ENCODE measurements at regions not wholly inside any gene's neighbourhood (a gene's known extent, or its start where the extent isn't known, plus 50 kb on each side); places are given as distances from the start of the nearest gene placed in this dataset.

DNA sequence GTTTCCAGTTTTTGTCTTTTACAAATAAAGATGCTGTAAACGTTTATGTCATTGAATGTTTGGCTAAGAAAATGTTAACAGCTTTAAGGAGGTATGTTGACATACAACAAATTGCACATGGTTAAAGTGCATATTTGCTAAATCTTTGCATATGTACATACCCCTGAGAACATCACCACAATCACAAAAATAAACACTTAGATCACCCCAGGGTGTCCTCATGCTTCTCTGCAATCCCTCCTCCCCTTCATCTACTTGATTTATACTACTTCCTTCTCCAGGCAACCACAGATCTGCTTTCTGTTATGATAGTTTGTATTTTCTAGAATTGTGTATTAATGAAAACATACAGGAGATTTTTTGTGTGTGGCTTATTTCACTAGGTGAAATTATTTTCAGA is 209.5 kb downstream of the GLRX3 start:
- DNase-seq (ENCODE audit: low read depth, low spot score) (no peak), FAIRE-seq (no peak)
- Histone ChIP-seq H3K36me3 (ENCODE audit: control insufficient read depth in 2 of 2, extremely low read depth in 1 of 2, insufficient read depth in 2 of 2, low read length in 2 of 2) (no peaks in the 10 kb centered on the region), H3K27ac (ENCODE audit: control insufficient read depth, insufficient read depth, low read length) (no peak overlapping the region), H3K9me1 (ENCODE audit: control insufficient read depth, extremely low read depth, insufficient read depth, low read length) (no peaks in the 10 kb centered on the region), H3K27me3 (ENCODE audit: control insufficient read depth, extremely low read depth, insufficient read depth, low read length) (no peaks in the 10 kb centered on the region), H3K4me3 (ENCODE audit: control insufficient read depth in 2 of 3, extremely low read depth in 1 of 3, insufficient read depth in 2 of 3, low read depth in 1 of 3, low read length in 3 of 3) (no peak overlapping the region), H3K9me3 (ENCODE audit: control insufficient read depth, low read depth, low read length) (peaks cover 4% of the 10 kb centered on the region), H3K4me1 (ENCODE audit: control insufficient read depth, extremely low read depth, insufficient read depth, low read length) (no peaks in the 10 kb centered on the region), H3K4me2 (ENCODE audit: control insufficient read depth, extremely low read depth, insufficient read depth, low read depth, low read length) (no peak overlapping the region), H4K20me1 (ENCODE audit: control insufficient read depth, extremely low read depth, insufficient read depth, low read length) (no peaks in the 10 kb centered on the region), H2AFZ (ENCODE audit: control insufficient read depth, low read length) (no peak overlapping the region), H3K9ac (ENCODE audit: control insufficient read depth, extremely low read depth, insufficient read depth, low read length) (no peak overlapping the region), H3K79me2 (ENCODE audit: control insufficient read depth, insufficient read depth, low read length) (no peaks in the 10 kb centered on the region)
- dilution Hi-C loops (cut with MboI; ENCODE audit: extremely low pct_ligation_motif_present, low sequenced_read_pairs): no loop called here
- TF ChIP-seq EZH2 (IDR thresholded peaks at IDR 0.05; ENCODE audit: low read length) (no peak), CTCF (optimal IDR thresholded peaks at IDR 0.05 in 1 of 3, IDR thresholded peaks at IDR 0.05 in 1 of 3, conservative IDR thresholded peaks at IDR 0.05 in 1 of 3; ENCODE audit: extremely low read depth in 1 of 3, insufficient read depth in 2 of 3, low read length in 3 of 3) (no peak)

DNA sequence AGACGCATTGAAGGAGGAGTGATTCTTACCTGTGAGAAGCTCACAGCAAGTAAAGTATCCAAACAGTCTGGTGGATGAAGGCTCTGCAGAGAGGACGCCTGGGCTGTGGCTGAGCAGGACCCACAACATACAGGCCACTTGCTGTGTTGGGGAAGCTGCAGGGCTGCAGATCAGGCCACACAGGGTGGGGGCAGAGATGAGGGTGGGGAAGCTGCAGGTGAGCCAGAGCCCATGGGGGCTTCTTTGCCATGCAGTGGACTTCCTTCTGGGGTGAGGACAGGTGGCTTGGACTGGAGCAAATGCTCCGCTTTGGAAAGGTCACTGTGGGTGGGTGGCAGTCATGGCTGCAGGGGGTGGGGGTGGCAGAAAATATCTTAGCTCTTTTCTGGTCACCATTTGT is 214.8 kb downstream of the GLRX3 start:
- TF ChIP-seq EZH2 (IDR thresholded peaks at IDR 0.05; ENCODE audit: low read length) (no peak), CTCF (optimal IDR thresholded peaks at IDR 0.05 in 1 of 3, IDR thresholded peaks at IDR 0.05 in 1 of 3, conservative IDR thresholded peaks at IDR 0.05 in 1 of 3; ENCODE audit: extremely low read depth in 1 of 3, insufficient read depth in 2 of 3, low read length in 3 of 3) (no peak)
- dilution Hi-C loops (cut with MboI; ENCODE audit: extremely low pct_ligation_motif_present, low sequenced_read_pairs): no loop called here
- no peaks in the 10 kb centered on the region for H3K9me1 ChIP-seq (ENCODE audit: control insufficient read depth, extremely low read depth, insufficient read depth, low read length)

More for the DNA sequence above, 214.8 kb downstream of the GLRX3 start:
- Histone ChIP-seq H3K27me3 (ENCODE audit: control insufficient read depth, extremely low read depth, insufficient read depth, low read length) (no peaks in the 10 kb centered on the region), H3K9ac (ENCODE audit: control insufficient read depth, extremely low read depth, insufficient read depth, low read length) (no peak overlapping the region), H3K36me3 (ENCODE audit: control insufficient read depth in 2 of 2, extremely low read depth in 1 of 2, insufficient read depth in 2 of 2, low read length in 2 of 2) (no peaks in the 10 kb centered on the region), H3K4me3 (ENCODE audit: control insufficient read depth in 2 of 3, extremely low read depth in 1 of 3, insufficient read depth in 2 of 3, low read depth in 1 of 3, low read length in 3 of 3) (no peak overlapping the region), H3K79me2 (ENCODE audit: control insufficient read depth, insufficient read depth, low read length) (no peaks in the 10 kb centered on the region), H3K9me3 (ENCODE audit: control insufficient read depth, low read depth, low read length) (peaks cover 5% of the 10 kb centered on the region), H2AFZ (ENCODE audit: control insufficient read depth, low read length) (no peak overlapping the region), H4K20me1 (ENCODE audit: control insufficient read depth, extremely low read depth, insufficient read depth, low read length) (no peaks in the 10 kb centered on the region), H3K4me1 (ENCODE audit: control insufficient read depth, extremely low read depth, insufficient read depth, low read length) (no peaks in the 10 kb centered on the region), H3K4me2 (ENCODE audit: control insufficient read depth, extremely low read depth, insufficient read depth, low read depth, low read length) (no peak overlapping the region), H3K27ac (ENCODE audit: control insufficient read depth, insufficient read depth, low read length) (no peak overlapping the region)
- no peak for DNase-seq (ENCODE audit: low read depth, low spot score)
- no peak for FAIRE-seq
